Mesendoderm (in vitro differentiated cells): ENCODE measurements at regions not wholly inside any gene's neighbourhood (a gene's known extent, or its start where the extent isn't known, plus 50 kb on each side); places are given as distances from the start of the nearest gene placed in this dataset.

Experiments
- DNase-seq: peaks from one replicate; pipeline ENCODE4 v3.0.0; 2013
- H2AK5ac ChIP-seq: 2 replicates; pipeline ENCODE4 v1.6.1; 2013; ENCODE audit warnings: low read length, inconsistent platforms
- H2BK120ac ChIP-seq: 2 replicates; pipeline ENCODE4 v1.6.1; 2013; ENCODE audit warnings: low read depth, mild to moderate bottlenecking, low read length, moderate library complexity, mixed read lengths
- H2BK15ac ChIP-seq: replicated peaks from 2 replicates; pipeline ENCODE4 v1.6.1; 2013; ENCODE audit warnings: low read depth, mild to moderate bottlenecking, moderate library complexity
- H2BK5ac ChIP-seq: 2 replicates; pipeline ENCODE4 v1.6.1; 2013; ENCODE audit warnings: low read length, inconsistent platforms
- H3K18ac ChIP-seq: 2 replicates; pipeline ENCODE4 v1.6.1; 2013; ENCODE audit warnings: mild to moderate bottlenecking, low read length, mixed read lengths
- H3K23ac ChIP-seq: one replicate; pipeline ENCODE4 v1.6.1; 2013; ENCODE audit warnings: low read length
- H3K27ac ChIP-seq: 2 replicates; pipeline ENCODE4 v1.5.1; 2013; ENCODE audit warnings: low read depth, mild to moderate bottlenecking, inconsistent platforms, low read length, moderate library complexity
- H3K27me3 ChIP-seq: 2 replicates; pipeline ENCODE4 v1.6.1; 2013; ENCODE audit warnings: low read length, control low read depth, mild to moderate bottlenecking, inconsistent platforms; ENCODE audit not compliant: insufficient read depth, poor library complexity
- H3K36me3 ChIP-seq: 2 replicates; pipeline ENCODE4 v1.6.1; 2013; ENCODE audit warnings: low read length, inconsistent platforms; ENCODE audit not compliant: control insufficient read depth, insufficient read depth
- H3K4ac ChIP-seq: one replicate; pipeline ENCODE4 v1.6.1; 2013; ENCODE audit warnings: low read depth, mild to moderate bottlenecking, low read length, moderate library complexity
- H3K4me1 ChIP-seq: 2 replicates; pipeline ENCODE4 v1.6.1; 2013; ENCODE audit warnings: low read depth, low read length, inconsistent platforms; ENCODE audit not compliant: control insufficient read depth
- H3K4me2 ChIP-seq: 2 replicates; pipeline ENCODE4 v1.6.1; 2013; ENCODE audit warnings: low read length
- H3K4me3 ChIP-seq: 2 replicates; pipeline ENCODE4 v1.5.1; 2013; ENCODE audit warnings: mild to moderate bottlenecking, low read length
- H3K56ac ChIP-seq: one replicate; pipeline ENCODE4 v1.6.1; 2013; ENCODE audit warnings: low read length
- H3K79me1 ChIP-seq: 2 replicates; pipeline ENCODE4 v1.6.1; 2013; ENCODE audit warnings: low read length, inconsistent platforms
- H3K79me2 ChIP-seq: 2 replicates; pipeline ENCODE4 v1.6.1; 2013; ENCODE audit warnings: mild to moderate bottlenecking, low read length; ENCODE audit not compliant: control insufficient read depth, insufficient read depth
- H3K9ac ChIP-seq: 2 replicates; pipeline ENCODE4 v1.6.1; 2013; ENCODE audit warnings: low read length, inconsistent platforms
- H4K5ac ChIP-seq: one replicate; pipeline ENCODE4 v1.6.1; 2013; ENCODE audit warnings: low read length
- H4K8ac ChIP-seq: one replicate; pipeline ENCODE4 v1.6.1; 2013; ENCODE audit warnings: low read depth, mild to moderate bottlenecking, control low read depth, low read length, moderate library complexity
- WGBS: extraction: QIAGEN DNeasy Blood & Tissue Kit; methylation state at CpG from one replicate; pipeline ENCODE4 v1.1.7; 2013; ENCODE audit warnings: low lambda C conversion rate, missing lambda C conversion rate; ENCODE audit not compliant: insufficient coverage; ENCODE audit errors: extremely low coverage; 5-methylcytosine and 5-hydroxymethylcytosine counted together

GRCh38 chr14:76607510-76607909 lies 153.8 kb upstream of the VASH1 start:
- Histone ChIP-seq H2AK5ac (no peak overlapping the region), H3K4me3 (no peak overlapping the region), H2BK15ac (no peak overlapping the region), H2BK120ac (no peak overlapping the region), H3K36me3 (no peaks in the 10 kb centered on the region), H3K79me1 (no peaks in the 10 kb centered on the region), H3K79me2 (no peaks in the 10 kb centered on the region), H3K27me3 (no peaks in the 10 kb centered on the region), H4K5ac (no peak overlapping the region), H3K56ac (no peak overlapping the region), H3K4ac (no peak overlapping the region), H3K4me2 (no peak overlapping the region), H3K27ac (no peak overlapping the region), H3K4me1 (peaks cover under 1% of the 10 kb centered on the region), H3K23ac (no peak overlapping the region), H3K9ac (no peak overlapping the region), H4K8ac (no peak overlapping the region), H2BK5ac (no peak overlapping the region), H3K18ac (no peak overlapping the region)
- no CpG with 5 or more reads among the region's 10 CpGs for WGBS
- DNase-seq: no peak

GRCh38 chr14:76612654-76613053 lies 148.6 kb upstream of the VASH1 start:
- Histone ChIP-seq H3K9ac (no peak overlapping the region), H2BK120ac (no peak overlapping the region), H3K27ac (no peak overlapping the region), H3K79me1 (no peaks in the 10 kb centered on the region), H4K8ac (no peak overlapping the region), H3K27me3 (no peaks in the 10 kb centered on the region), H2AK5ac (no peak overlapping the region), H3K4me1 (peaks cover 2% of the 10 kb centered on the region), H3K79me2 (no peaks in the 10 kb centered on the region), H3K4me2 (no peak overlapping the region), H3K36me3 (no peaks in the 10 kb centered on the region), H3K18ac (no peak overlapping the region), H3K4ac (no peak overlapping the region), H2BK15ac (no peak overlapping the region), H4K5ac (no peak overlapping the region), H2BK5ac (no peak overlapping the region), H3K56ac (no peak overlapping the region), H3K4me3 (no peak overlapping the region), H3K23ac (no peak overlapping the region)
- WGBS: no CpG with 5 or more reads among the region's 5 CpGs
- DNase-seq: no peak

- H3K79me2 ChIP-seq: no peaks in the 10 kb centered on the region
- H3K4me3 ChIP-seq: no peak overlapping the region
- no peaks in the 10 kb centered on the region for H3K79me1 ChIP-seq
- no peak overlapping the region for H2BK5ac ChIP-seq
- DNase-seq: no peak
- no peak overlapping the region for H3K56ac ChIP-seq
- no peak overlapping the region for H2BK15ac ChIP-seq
- H2BK120ac ChIP-seq: no peak overlapping the region
- no peak overlapping the region for H3K4me2 ChIP-seq
- no peak overlapping the region for H4K8ac ChIP-seq
- no peak overlapping the region for H3K27ac ChIP-seq
- no peak overlapping the region for H4K5ac ChIP-seq
- no peak overlapping the region for H2AK5ac ChIP-seq
- H3K4ac ChIP-seq: no peak overlapping the region
- no peak overlapping the region for H3K9ac ChIP-seq
- H3K18ac ChIP-seq: no peak overlapping the region
- H3K36me3 ChIP-seq: no peaks in the 10 kb centered on the region
- H3K23ac ChIP-seq: no peak overlapping the region
- H3K27me3 ChIP-seq: no peaks in the 10 kb centered on the region
- peaks cover 2% of the 10 kb centered on the region for H3K4me1 ChIP-seq
- no CpG with 5 or more reads among the region's 2 CpGs for WGBS
Observed at GRCh38 chr14:76613616-76614015, 147.7 kb upstream of the VASH1 start.

GRCh38 chr14:76615331-76615730 lies 145.9 kb upstream of the VASH1 start:
- no peaks in the 10 kb centered on the region for H3K27me3 ChIP-seq
- no peak for DNase-seq
- no peak overlapping the region for H3K4ac ChIP-seq
- H3K9ac ChIP-seq: no peak overlapping the region
- H4K8ac ChIP-seq: no peak overlapping the region
- H3K4me3 ChIP-seq: no peak overlapping the region
- no peak overlapping the region for H3K27ac ChIP-seq
- H3K56ac ChIP-seq: no peak overlapping the region
- no CpG with 5 or more reads among the region's 9 CpGs for whole genome bisulfite sequencing
- H2AK5ac ChIP-seq: no peak overlapping the region
- H3K23ac ChIP-seq: no peak overlapping the region
- no peaks in the 10 kb centered on the region for H3K79me1 ChIP-seq
- no peak overlapping the region for H4K5ac ChIP-seq
- no peaks in the 10 kb centered on the region for H3K79me2 ChIP-seq
- H3K4me1 ChIP-seq: peaks cover 2% of the 10 kb centered on the region
- H3K18ac ChIP-seq: no peak overlapping the region
- no peak overlapping the region for H2BK5ac ChIP-seq
- H2BK120ac ChIP-seq: no peak overlapping the region
- no peaks in the 10 kb centered on the region for H3K36me3 ChIP-seq
- no peak overlapping the region for H2BK15ac ChIP-seq
- no peak overlapping the region for H3K4me2 ChIP-seq

- no peak overlapping the region for H3K4me2 ChIP-seq
- 100% methylated on average over 1 of the region's 4 CpGs for WGBS
- H4K8ac ChIP-seq: no peak overlapping the region
- H2AK5ac ChIP-seq: no peak overlapping the region
- no peaks in the 10 kb centered on the region for H3K27me3 ChIP-seq
- H3K4me3 ChIP-seq: no peak overlapping the region
- H4K5ac ChIP-seq: no peak overlapping the region
- no peak overlapping the region for H2BK5ac ChIP-seq
- H3K4me1 ChIP-seq: peaks cover 2% of the 10 kb centered on the region
- no peak overlapping the region for H3K9ac ChIP-seq
- H3K79me2 ChIP-seq: no peaks in the 10 kb centered on the region
- no peaks in the 10 kb centered on the region for H3K79me1 ChIP-seq
- H3K18ac ChIP-seq: no peak overlapping the region
- H3K36me3 ChIP-seq: no peaks in the 10 kb centered on the region
- no peak overlapping the region for H3K23ac ChIP-seq
- H2BK15ac ChIP-seq: no peak overlapping the region
- H3K27ac ChIP-seq: no peak overlapping the region
- no peak overlapping the region for H3K4ac ChIP-seq
- no peak overlapping the region for H3K56ac ChIP-seq
- no peak overlapping the region for H2BK120ac ChIP-seq
- DNase-seq: no peak
Observed at GRCh38 chr14:76617440-76617839, 143.8 kb upstream of the VASH1 start.

- H4K8ac ChIP-seq: no peak overlapping the region
- H3K18ac ChIP-seq: no peak overlapping the region
- H3K4me3 ChIP-seq: no peak overlapping the region
- no peak overlapping the region for H3K27ac ChIP-seq
- no peaks in the 10 kb centered on the region for H3K79me1 ChIP-seq
- no peak overlapping the region for H3K9ac ChIP-seq
- H2AK5ac ChIP-seq: no peak overlapping the region
- no peak overlapping the region for H4K5ac ChIP-seq
- no peak overlapping the region for H2BK15ac ChIP-seq
- no peak overlapping the region for H2BK5ac ChIP-seq
- no peak overlapping the region for H2BK120ac ChIP-seq
- no peak overlapping the region for H3K23ac ChIP-seq
- no peaks in the 10 kb centered on the region for H3K36me3 ChIP-seq
- no peak overlapping the region for H3K4ac ChIP-seq
- no peaks in the 10 kb centered on the region for H3K79me2 ChIP-seq
- H3K4me1 ChIP-seq: no peaks in the 10 kb centered on the region
- no peaks in the 10 kb centered on the region for H3K27me3 ChIP-seq
- no peak overlapping the region for H3K4me2 ChIP-seq
- H3K56ac ChIP-seq: no peak overlapping the region
- no peak for DNase-seq
Observed at GRCh38 chr14:76636602-76637001, 124.7 kb upstream of the VASH1 start.
